Panc1 (cell line): ENCODE measurements at regions not wholly inside any gene's neighbourhood (a gene's known extent, or its start where the extent isn't known, plus 50 kb on each side); places are given as distances from the start of the nearest gene placed in this dataset.

ENCODE experiments used
- ATAC-seq: fragments of 200-7000 bp; cut with Tn5 transposase; 2 replicates; pipeline ENCODE4 v1.9.1; 2020; ENCODE audit warnings: mild to moderate bottlenecking, moderate library complexity
- BruUV-seq: library from RNA; stranded (reverse); fragments of 400-500 nt; replicated peaks from 2 replicates; lab custom pipeline; 2021; lab: Mats Ljungman, UMichigan
- CTCF ChIA-PET: fragments of 300-600 bp; sonication (Branson Sonifier 250); formaldehyde crosslinking; loops from one replicate; lab custom pipeline; 2022; ENCODE audit warnings: antibody characterized with exemption; lab: Charles Lee
- POLR2A ChIA-PET: fragments of 300-600 bp; sonication (Branson Sonifier 250); formaldehyde crosslinking; loops from one replicate; lab custom pipeline; 2022; ENCODE audit warnings: antibody characterized with exemption; lab: Charles Lee
- DNase-seq: peaks from one replicate; pipeline ENCODE4 v3.0.0-alpha.2; 2010; ENCODE audit warnings: low read depth, low spot score
- H3K27ac ChIP-seq: 2 replicates; pipeline ENCODE4 v1.5.1; 2011; ENCODE audit warnings: mild to moderate bottlenecking, low read length, inconsistent platforms
- H3K27me3 ChIP-seq: fragments of 200-500 bp; sonication (Bioruptor generic); 2 replicates; pipeline ENCODE4 v1.6.0; 2014; ENCODE audit warnings: low read length, inconsistent platforms; ENCODE audit not compliant: control insufficient read depth, insufficient read depth
- H3K36me3 ChIP-seq: fragments of 200-500 bp; sonication (Bioruptor generic); 2 replicates; pipeline ENCODE4 v1.5.1; 2014; ENCODE audit warnings: inconsistent platforms, mild to moderate bottlenecking, low read length, moderate library complexity; ENCODE audit not compliant: control insufficient read depth, insufficient read depth
- H3K4me1 ChIP-seq: 2 replicates; pipeline ENCODE4 v1.5.1; 2011; ENCODE audit warnings: inconsistent platforms, mild to moderate bottlenecking, low read length, moderate library complexity; ENCODE audit not compliant: control insufficient read depth, insufficient read depth
- H3K4me3 ChIP-seq, 2 experiments: 2 replicates each; pipeline ENCODE4 v1.5.1; 2011 to 2012; ENCODE audit warnings: low read depth in 2 of 2, low read length in 2 of 2, mild to moderate bottlenecking in 2 of 2, inconsistent platforms in 1 of 2, moderate library complexity in 1 of 2
- H3K9me3 ChIP-seq: fragments of 200-500 bp; sonication (Bioruptor generic); 2 replicates; pipeline ENCODE4 v1.5.1; 2014; ENCODE audit warnings: low read depth, mild to moderate bottlenecking, inconsistent platforms, low read length, moderate library complexity; ENCODE audit not compliant: control insufficient read depth, insufficient read depth
- CTCF ChIP-seq: fragments of 450-650 bp; IDR thresholded peaks from 2 replicates; pipeline ENCODE4 v1.5.1; 2017; ENCODE audit warnings: mild to moderate bottlenecking
- POLR2AphosphoS5 ChIP-seq: IDR thresholded peaks from 2 replicates; pipeline ENCODE4 v1.6.1; 2012; ENCODE audit warnings: mild to moderate bottlenecking, low read depth, low read length, moderate library complexity
- REST ChIP-seq, 2 experiments: IDR thresholded peaks; 2 replicates each; pipeline ENCODE4 v1.6.1; 2011 to 2012; ENCODE audit warnings: low read depth in 2 of 2, control low read depth in 1 of 2, low read length in 1 of 2, mild to moderate bottlenecking in 1 of 2, moderate library complexity in 1 of 2; ENCODE audit not compliant: insufficient read depth in 1 of 2
- SIN3A ChIP-seq: IDR thresholded peaks from 2 replicates; pipeline ENCODE4 v1.6.1; 2012; ENCODE audit warnings: low read depth, mild to moderate bottlenecking, low read length, moderate library complexity, borderline replicate concordance; ENCODE audit not compliant: insufficient read depth
- TCF7L2 ChIP-seq: IDR thresholded peaks from 2 replicates; pipeline ENCODE4 v1.6.1; 2011; ENCODE audit warnings: mild to moderate bottlenecking, low read depth, low read length, inconsistent platforms
- in situ Hi-C: cut with HindIII; loops from 2 replicates; pipeline ENCODE4 v1.10.0; 2016; ENCODE audit warnings: low sequenced_read_pairs, low pct_unique_long_range_greater_than_20kb
- intact Hi-C: fragments of 100-400 bp; cut with micrococcal nuclease; formaldehyde crosslinking; loops from one replicate; pipeline ENCODE4 v1.10.0; 2022; ENCODE audit not compliant: unreplicated experiment

GRCh38 chr2:8138525-8138922 is 543.3 kb upstream of the ID2 start:
- ChIA-PET POLR2A (no interaction called here), CTCF (no interaction called here)
- no peaks in the 10 kb centered on the region for H3K9me3 ChIP-seq
- no peak for TF ChIP-seq SIN3A
- TF ChIP-seq POLR2AphosphoS5 = no peak
- TF ChIP-seq REST (IDR thresholded peaks at IDR 0.05; ENCODE audit: insufficient read depth in 1 of 2, low read depth in 2 of 2, low read length in 1 of 2) = no peak
- no peak for TF ChIP-seq CTCF
- no peak for TF ChIP-seq TCF7L2
- no peak overlapping the region for H3K4me3 ChIP-seq
- intact Hi-C loops = no loop called here
- no peaks in the 10 kb centered on the region for H3K4me1 ChIP-seq
- BruUV-seq = no TSS peak
- no peaks in the 10 kb centered on the region; the same call in 1 of the 2 replicates for H3K27me3 ChIP-seq
- ATAC-seq (no peak), DNase-seq (no peak)
- H3K36me3 ChIP-seq = no peaks in the 10 kb centered on the region
- no peak overlapping the region for H3K27ac ChIP-seq
- in situ Hi-C loops = no loop called here

- intact Hi-C loops = no loop called here
- POLR2A ChIA-PET = no interaction called here
- in situ Hi-C loops = no loop called here
Measured at GRCh38 chr2:8138923-8139667, 542.8 kb upstream of the ID2 start.

More at GRCh38 chr2:8138923-8139667, 542.8 kb upstream of the ID2 start:
- DNase-seq = no peak
- Histone ChIP-seq H3K27ac (no peak overlapping the region), H3K9me3 (no peaks in the 10 kb centered on the region), H3K4me3 (no peak overlapping the region), H3K36me3 (no peaks in the 10 kb centered on the region), H3K4me1 (no peaks in the 10 kb centered on the region), H3K27me3 (no peaks in the 10 kb centered on the region; the same call in 1 of the 2 replicates)
- TF ChIP-seq REST (IDR thresholded peaks at IDR 0.05; ENCODE audit: insufficient read depth in 1 of 2, low read depth in 2 of 2, low read length in 1 of 2) = no peak
- TF ChIP-seq POLR2AphosphoS5 = no peak
- TF ChIP-seq CTCF = no peak
- no peak for TF ChIP-seq SIN3A
- TF ChIP-seq TCF7L2 = no peak
- BruUV-seq = no TSS peak
- CTCF ChIA-PET = no interaction called here
- no peak for ATAC-seq
